ENCODE measurements at regions not wholly inside any gene's neighbourhood (a gene's known extent, or its start where the extent isn't known, plus 50 kb on each side); places are given as distances from the start of the nearest gene placed in this dataset.

GRCh38 chr22:36088292-36088691 lies 59.7 kb upstream of the RBFOX2 start:
- no peak overlapping the region for H3K4me2 ChIP-seq (ENCODE audit: insufficient read depth, low read length)
- no peaks in the 10 kb centered on the region for H3K79me2 ChIP-seq (ENCODE audit: insufficient read depth, low read length)
- H3K27ac ChIP-seq (ENCODE audit: low read depth, low read length): no peak overlapping the region
- H3K9me3 ChIP-seq (ENCODE audit: low read depth, low read length): no peaks in the 10 kb centered on the region
- no peaks in the 10 kb centered on the region for H3K27me3 ChIP-seq (ENCODE audit: insufficient read depth, low read length)
- DNase-seq (ENCODE audit: insufficient read length, low spot score, missing footprints): peak; percentile 9
- no peaks in the 10 kb centered on the region for H3K36me3 ChIP-seq (ENCODE audit: insufficient read depth, low read length)
- no peak overlapping the region for H2AFZ ChIP-seq (ENCODE audit: low read length)
- H3K4me3 ChIP-seq (ENCODE audit: insufficient read depth, low read length): no peak overlapping the region
- TF ChIP-seq CTCF (IDR thresholded peaks at IDR 0.05; ENCODE audit: extremely low read depth, low read depth, low read length): no peak
- no peaks in the 10 kb centered on the region for H4K20me1 ChIP-seq (ENCODE audit: insufficient read depth, low read length)
- no peaks in the 10 kb centered on the region for H3K4me1 ChIP-seq (ENCODE audit: insufficient read depth, low read length)

- no peaks in the 10 kb centered on the region for H4K20me1 ChIP-seq (ENCODE audit: insufficient read depth, low read length)
- H3K27ac ChIP-seq (ENCODE audit: low read depth, low read length): no peak overlapping the region
- no peak overlapping the region for H2AFZ ChIP-seq (ENCODE audit: low read length)
- H3K9me3 ChIP-seq (ENCODE audit: low read depth, low read length): no peaks in the 10 kb centered on the region
- DNase-seq (ENCODE audit: insufficient read length, low spot score, missing footprints): no peak
- H3K4me3 ChIP-seq (ENCODE audit: insufficient read depth, low read length): no peak overlapping the region
- no peak overlapping the region for H3K4me2 ChIP-seq (ENCODE audit: insufficient read depth, low read length)
- H3K27me3 ChIP-seq (ENCODE audit: insufficient read depth, low read length): no peaks in the 10 kb centered on the region
- H3K36me3 ChIP-seq (ENCODE audit: insufficient read depth, low read length): no peaks in the 10 kb centered on the region
- H3K79me2 ChIP-seq (ENCODE audit: insufficient read depth, low read length): no peaks in the 10 kb centered on the region
- no peaks in the 10 kb centered on the region for H3K4me1 ChIP-seq (ENCODE audit: insufficient read depth, low read length)
- TF ChIP-seq CTCF (IDR thresholded peaks at IDR 0.05; ENCODE audit: extremely low read depth, low read depth, low read length): no peak
Measured at GRCh38 chr22:36087784-36088183, 59.2 kb upstream of the RBFOX2 start.

- Histone ChIP-seq H3K36me3 (ENCODE audit: insufficient read depth, low read length) (no peaks in the 10 kb centered on the region), H3K79me2 (ENCODE audit: insufficient read depth, low read length) (no peaks in the 10 kb centered on the region), H3K4me2 (ENCODE audit: insufficient read depth, low read length) (no peak overlapping the region), H3K4me3 (ENCODE audit: insufficient read depth, low read length) (no peak overlapping the region), H3K4me1 (ENCODE audit: insufficient read depth, low read length) (no peaks in the 10 kb centered on the region), H2AFZ (ENCODE audit: low read length) (no peak overlapping the region), H3K9me3 (ENCODE audit: low read depth, low read length) (no peaks in the 10 kb centered on the region), H3K27me3 (ENCODE audit: insufficient read depth, low read length) (no peaks in the 10 kb centered on the region), H4K20me1 (ENCODE audit: insufficient read depth, low read length) (no peaks in the 10 kb centered on the region), H3K27ac (ENCODE audit: low read depth, low read length) (no peak overlapping the region)
- DNase-seq (ENCODE audit: insufficient read length, low spot score, missing footprints): peak; percentile 5
- no peak for TF ChIP-seq CTCF (IDR thresholded peaks at IDR 0.05; ENCODE audit: extremely low read depth, low read depth, low read length)
Measured at GRCh38 chr22:36086629-36087254, 58.1 kb upstream of the RBFOX2 start.

- Histone ChIP-seq H3K4me3 (ENCODE audit: insufficient read depth, low read length) (no peak overlapping the region), H3K79me2 (ENCODE audit: insufficient read depth, low read length) (no peaks in the 10 kb centered on the region), H3K9me3 (ENCODE audit: low read depth, low read length) (no peaks in the 10 kb centered on the region), H3K4me1 (ENCODE audit: insufficient read depth, low read length) (peaks cover under 1% of the 10 kb centered on the region), H3K4me2 (ENCODE audit: insufficient read depth, low read length) (no peak overlapping the region), H4K20me1 (ENCODE audit: insufficient read depth, low read length) (no peaks in the 10 kb centered on the region), H2AFZ (ENCODE audit: low read length) (no peak overlapping the region), H3K27me3 (ENCODE audit: insufficient read depth, low read length) (no peaks in the 10 kb centered on the region), H3K36me3 (ENCODE audit: insufficient read depth, low read length) (no peaks in the 10 kb centered on the region), H3K27ac (ENCODE audit: low read depth, low read length) (no peak overlapping the region)
- no peak for DNase-seq (ENCODE audit: insufficient read length, low spot score, missing footprints)
- no peak for TF ChIP-seq CTCF (IDR thresholded peaks at IDR 0.05; ENCODE audit: extremely low read depth, low read depth, low read length)
Measured at GRCh38 chr22:36086170-36086490, 57.5 kb upstream of the RBFOX2 start.
